Smooth muscle cell (in vitro differentiated cells): ENCODE measurements at regions not wholly inside any gene's neighbourhood (a gene's known extent, or its start where the extent isn't known, plus 50 kb on each side); places are given as distances from the start of the nearest gene placed in this dataset.

Source experiments
- DNase-seq: peaks from one replicate; lab custom pipeline; 2025; ENCODE audit not compliant: unreplicated experiment; lab: John Stamatoyannopoulos, UW
- H2AFZ ChIP-seq: fragments of 200-600 bp; sonication (generic); 2 replicates; pipeline ENCODE4 v1.6.0; 2016; ENCODE audit warnings: antibody characterized with exemption, low read depth, mild to moderate bottlenecking
- H3F3A ChIP-seq: fragments of 200-600 bp; sonication (generic); 2 replicates; pipeline ENCODE4 v1.6.0; 2017; ENCODE audit warnings: antibody characterized with exemption, low read depth
- H3K27ac ChIP-seq: fragments of 200-600 bp; sonication (generic); 2 replicates; pipeline ENCODE4 v1.5.1; 2016; ENCODE audit warnings: low read depth, mild to moderate bottlenecking
- H3K27me3 ChIP-seq: fragments of 200-600 bp; sonication (generic); 2 replicates; pipeline ENCODE4 v1.6.1; 2016; ENCODE audit warnings: low read depth, mild to moderate bottlenecking
- H3K36me3 ChIP-seq: fragments of 200-600 bp; sonication (generic); 2 replicates; pipeline ENCODE4 v1.5.1; 2016; ENCODE audit warnings: low read depth
- H3K4me1 ChIP-seq: fragments of 200-600 bp; sonication (generic); 2 replicates; pipeline ENCODE4 v1.5.1; 2016; ENCODE audit warnings: low read depth
- H3K4me2 ChIP-seq: fragments of 200-600 bp; sonication (generic); 2 replicates; pipeline ENCODE4 v1.6.0; 2016; ENCODE audit warnings: mild to moderate bottlenecking
- H3K4me3 ChIP-seq: fragments of 200-600 bp; sonication (generic); 2 replicates; pipeline ENCODE4 v1.5.1; 2016; ENCODE audit warnings: mild to moderate bottlenecking
- H3K79me2 ChIP-seq: fragments of 200-600 bp; sonication (generic); 2 replicates; pipeline ENCODE4 v1.6.0; 2016; ENCODE audit warnings: low read depth, mild to moderate bottlenecking
- H3K9ac ChIP-seq: fragments of 200-600 bp; sonication (generic); 2 replicates; pipeline ENCODE4 v1.6.0; 2016; ENCODE audit warnings: low read depth
- H3K9me3 ChIP-seq: fragments of 200-600 bp; sonication (generic); replicated peaks from 2 replicates; pipeline ENCODE4 v1.5.1; 2016; ENCODE audit warnings: low read depth
- H4K20me1 ChIP-seq: fragments of 200-600 bp; sonication (generic); 2 replicates; pipeline ENCODE4 v1.6.0; 2016; ENCODE audit warnings: low read depth
- WGBS: methylation state at CpG from one replicate; pipeline ENCODE4 v1.1.7; 2016; ENCODE audit warnings: low lambda C conversion rate; 5-methylcytosine and 5-hydroxymethylcytosine counted together
- TF ChIP-seq, protein P1 (sequence below): fragments of 200-600 bp; sonication (generic); IDR thresholded peaks from 2 replicates; pipeline ENCODE4 v1.5.1; 2017; ENCODE audit warnings: borderline replicate concordance, mild to moderate bottlenecking, antibody characterized with exemption; ENCODE audit not compliant: insufficient read depth, poor library complexity, severe bottlenecking

- H3K9me3 ChIP-seq: no peaks in the 10 kb centered on the region
- no peaks in the 10 kb centered on the region for H3K27me3 ChIP-seq
- H2AFZ ChIP-seq: peak overlapping the region; percentile 2
- no peaks in the 10 kb centered on the region for H3F3A ChIP-seq
- H3K79me2 ChIP-seq: no peaks in the 10 kb centered on the region
- H4K20me1 ChIP-seq: no peaks in the 10 kb centered on the region
- TF ChIP-seq, protein P1, sequence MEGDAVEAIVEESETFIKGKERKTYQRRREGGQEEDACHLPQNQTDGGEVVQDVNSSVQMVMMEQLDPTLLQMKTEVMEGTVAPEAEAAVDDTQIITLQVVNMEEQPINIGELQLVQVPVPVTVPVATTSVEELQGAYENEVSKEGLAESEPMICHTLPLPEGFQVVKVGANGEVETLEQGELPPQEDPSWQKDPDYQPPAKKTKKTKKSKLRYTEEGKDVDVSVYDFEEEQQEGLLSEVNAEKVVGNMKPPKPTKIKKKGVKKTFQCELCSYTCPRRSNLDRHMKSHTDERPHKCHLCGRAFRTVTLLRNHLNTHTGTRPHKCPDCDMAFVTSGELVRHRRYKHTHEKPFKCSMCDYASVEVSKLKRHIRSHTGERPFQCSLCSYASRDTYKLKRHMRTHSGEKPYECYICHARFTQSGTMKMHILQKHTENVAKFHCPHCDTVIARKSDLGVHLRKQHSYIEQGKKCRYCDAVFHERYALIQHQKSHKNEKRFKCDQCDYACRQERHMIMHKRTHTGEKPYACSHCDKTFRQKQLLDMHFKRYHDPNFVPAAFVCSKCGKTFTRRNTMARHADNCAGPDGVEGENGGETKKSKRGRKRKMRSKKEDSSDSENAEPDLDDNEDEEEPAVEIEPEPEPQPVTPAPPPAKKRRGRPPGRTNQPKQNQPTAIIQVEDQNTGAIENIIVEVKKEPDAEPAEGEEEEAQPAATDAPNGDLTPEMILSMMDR: no peak
- H3K4me1 ChIP-seq: no peaks in the 10 kb centered on the region
- no peak overlapping the region for H3K4me2 ChIP-seq
- DNase-seq: no peak
- 97% methylated on average over 1 of the region's 1 CpG for WGBS
- H3K36me3 ChIP-seq: no peaks in the 10 kb centered on the region
- H3K27ac ChIP-seq: no peak overlapping the region
- H3K9ac ChIP-seq: no peak overlapping the region
- no peak overlapping the region for H3K4me3 ChIP-seq
These were observed 79.5 kb downstream of the SLITRK6 start for GRCh38 chr13:85719749-85720148.

GRCh38 chr13:85717921-85718320 lies 81.3 kb downstream of the SLITRK6 start:
- 95% methylated on average over 3 of the region's 3 CpGs for WGBS
- Histone ChIP-seq H3K9me3 (no peaks in the 10 kb centered on the region), H3K4me1 (no peaks in the 10 kb centered on the region), H3K27me3 (no peaks in the 10 kb centered on the region), H3K9ac (no peak overlapping the region), H3K27ac (no peak overlapping the region), H3K4me3 (no peak overlapping the region), H4K20me1 (no peaks in the 10 kb centered on the region), H3K4me2 (no peak overlapping the region), H3K79me2 (no peaks in the 10 kb centered on the region), H3K36me3 (no peaks in the 10 kb centered on the region), H2AFZ (no peak overlapping the region), H3F3A (no peaks in the 10 kb centered on the region)
- TF ChIP-seq, protein P1: no peak
- no peak for DNase-seq

DNA sequence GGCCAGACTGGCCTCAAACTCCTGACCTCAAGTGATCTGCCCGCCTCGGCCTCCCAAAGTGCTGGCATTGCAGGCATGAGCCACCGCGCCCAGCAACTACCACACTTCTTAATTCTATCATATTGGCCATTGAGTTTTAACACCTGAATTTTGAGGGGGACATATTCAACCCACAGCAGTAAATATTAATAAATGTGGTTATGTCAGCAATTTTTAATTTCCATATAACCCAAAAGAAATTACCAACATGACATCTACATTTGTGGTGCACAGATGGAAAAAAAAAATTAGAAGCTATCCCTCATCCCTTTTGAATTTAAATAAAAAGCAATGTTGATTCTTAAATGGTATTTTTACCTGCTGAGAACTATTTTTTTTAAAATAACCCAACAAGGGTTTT lies 88.7 kb downstream of the SLITRK6 start:
- H3K9ac ChIP-seq: no peak overlapping the region
- H3K9me3 ChIP-seq: no peaks in the 10 kb centered on the region
- DNase-seq: no peak
- H2AFZ ChIP-seq: no peak overlapping the region
- H4K20me1 ChIP-seq: no peaks in the 10 kb centered on the region
- H3K27ac ChIP-seq: no peak overlapping the region
- no peak overlapping the region for H3K4me3 ChIP-seq
- H3F3A ChIP-seq: no peaks in the 10 kb centered on the region
- TF ChIP-seq, protein P1: no peak
- no peaks in the 10 kb centered on the region for H3K36me3 ChIP-seq
- H3K79me2 ChIP-seq: no peaks in the 10 kb centered on the region
- H3K4me2 ChIP-seq: no peak overlapping the region
- no peaks in the 10 kb centered on the region for H3K4me1 ChIP-seq
- 97% methylated on average over 4 of the region's 4 CpGs for WGBS
- no peaks in the 10 kb centered on the region for H3K27me3 ChIP-seq

DNA sequence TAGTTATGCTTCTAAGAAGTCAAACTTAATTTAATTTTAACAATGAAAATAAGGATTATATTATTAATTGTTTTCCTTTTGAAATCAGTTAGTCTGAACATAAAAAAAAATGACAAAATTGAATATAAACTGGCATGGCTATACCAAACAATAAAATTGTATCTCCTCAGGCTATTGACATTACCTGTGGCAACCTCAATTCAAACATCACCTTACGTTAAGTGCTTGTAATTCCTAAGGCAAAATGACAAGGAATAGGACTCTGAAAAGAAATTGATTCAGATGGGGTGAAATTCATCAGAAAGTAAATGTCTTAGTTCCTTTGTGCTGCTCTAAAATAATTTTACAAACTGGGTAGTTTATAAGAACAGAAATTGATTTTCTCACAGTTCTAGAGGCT lies 89.5 kb downstream of the SLITRK6 start:
- Histone ChIP-seq H3K4me3 (no peak overlapping the region), H3K79me2 (no peaks in the 10 kb centered on the region), H3K4me1 (no peaks in the 10 kb centered on the region), H3K9me3 (no peaks in the 10 kb centered on the region), H3K9ac (no peak overlapping the region), H3F3A (no peaks in the 10 kb centered on the region), H2AFZ (no peak overlapping the region), H4K20me1 (no peaks in the 10 kb centered on the region), H3K27me3 (no peaks in the 10 kb centered on the region), H3K27ac (no peak overlapping the region), H3K36me3 (no peaks in the 10 kb centered on the region), H3K4me2 (no peak overlapping the region)
- no peak for DNase-seq
- TF ChIP-seq, protein P1: no peak
- 87% methylated on average over 1 of the region's 1 CpG for WGBS
